Esophagus muscularis mucosa (tissue), 3 donors: ENCODE measurements at regions not wholly inside any gene's neighbourhood (a gene's known extent, or its start where the extent isn't known, plus 50 kb on each side); places are given as distances from the start of the nearest gene placed in this dataset.

Source experiments
- CTCF ChIP-seq, 3 experiments: fragments of 200-600 bp in 2 of 3; fragments of 450-650 bp in 1 of 3; sonication (generic) in 2 of 3; IDR thresholded peaks; one replicate each; pipeline ENCODE4 v1.5.1; 2017 to 2019; ENCODE audit warnings: antibody characterized with exemption in 3 of 3, mild to moderate bottlenecking in 2 of 3, moderate library complexity in 1 of 3
- POLR2A ChIP-seq: fragments of 450-650 bp; IDR thresholded peaks from one replicate; pipeline ENCODE4 v1.6.1; 2017; ENCODE audit warnings: antibody characterized with exemption, moderate library complexity, mild to moderate bottlenecking, low read depth
- POLR2AphosphoS5 ChIP-seq, 2 donors: sonication (generic); formaldehyde crosslinking; IDR thresholded peaks; one replicate each; pipeline ENCODE4 v1.6.1; 2017; ENCODE audit warnings: antibody characterized with exemption in 2 of 2

- TF ChIP-seq CTCF (IDR thresholded peaks at IDR 0.05) (no peak), POLR2A (no peak), POLR2AphosphoS5 (IDR thresholded peaks at IDR 0.05) (peak in 1 of 2 donors; percentile 69)
These were observed 193.4 kb upstream of the PREP start for GRCh38 chr6:105596284-105596755.
